Ascending aorta (tissue), 2 donors: ENCODE measurements at regions not wholly inside any gene's neighbourhood (a gene's known extent, or its start where the extent isn't known, plus 50 kb on each side); places are given as distances from the start of the nearest gene placed in this dataset.

Source experiments
- DNase-seq, 2 donors: peaks; one replicate each; pipeline ENCODE4 v3.0.0-alpha.2; 2019; ENCODE audit warnings: low spot score in 2 of 2
- H3K27ac ChIP-seq, 2 donors: fragments of 200-600 bp; sonication (generic); one replicate each; pipeline ENCODE4 v1.5.1; 2016 to 2017; ENCODE audit warnings: mild to moderate bottlenecking in 1 of 2
- H3K27me3 ChIP-seq: fragments of 200-600 bp; sonication (generic); one replicate; pipeline ENCODE4 v1.5.1; 2017
- H3K36me3 ChIP-seq, 2 donors: fragments of 200-600 bp; sonication (generic); one replicate each; pipeline ENCODE4 v1.5.1; 2016
- H3K4me1 ChIP-seq, 2 donors: fragments of 200-600 bp; sonication (generic); one replicate each; pipeline ENCODE4 v1.5.1; 2016 to 2017; ENCODE audit warnings: mild to moderate bottlenecking in 1 of 2
- H3K4me3 ChIP-seq, 2 donors: fragments of 200-600 bp; sonication (generic); one replicate each; pipeline ENCODE4 v1.5.1; 2016 to 2017; ENCODE audit warnings: mild to moderate bottlenecking in 1 of 2
- H3K9me3 ChIP-seq, 2 donors: fragments of 200-600 bp; sonication (generic); one replicate each; pipeline ENCODE4 v1.5.1; 2016
- intact Hi-C: fragments of 100-400 bp; cut with DNase I; formaldehyde crosslinking; loops from one replicate; pipeline ENCODE4 v1.15.1; 2023
- TF ChIP-seq, protein P1 (sequence below), 3 experiments: fragments of 200-600 bp in 2 of 3; fragments of 450-650 bp in 1 of 3; sonication (generic) in 2 of 3; IDR thresholded peaks; one replicate each; pipeline ENCODE4 v1.5.1; 2016 to 2019; ENCODE audit warnings: antibody characterized with exemption in 3 of 3, mild to moderate bottlenecking in 1 of 3, moderate library complexity in 1 of 3

DNA sequence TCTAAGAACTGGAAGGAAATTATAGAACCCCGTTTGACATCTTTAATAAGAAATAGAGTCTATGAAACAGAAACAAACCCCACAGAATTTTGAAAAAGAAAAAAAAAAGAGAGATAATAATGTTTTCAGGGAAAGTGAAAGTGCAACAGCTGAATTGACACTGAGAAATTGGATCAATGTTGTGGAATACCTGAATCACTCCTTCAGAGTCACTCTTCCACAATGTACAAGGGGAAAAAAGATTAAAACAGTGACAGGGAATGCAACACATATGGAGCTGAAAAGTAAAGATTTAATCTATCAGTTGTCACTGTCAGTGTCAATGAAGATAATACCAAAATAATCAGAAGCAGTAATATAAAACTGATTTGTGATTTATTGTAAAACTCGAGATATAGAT, 520.8 kb upstream of the HS3ST5 start:
- TF ChIP-seq, protein P1, sequence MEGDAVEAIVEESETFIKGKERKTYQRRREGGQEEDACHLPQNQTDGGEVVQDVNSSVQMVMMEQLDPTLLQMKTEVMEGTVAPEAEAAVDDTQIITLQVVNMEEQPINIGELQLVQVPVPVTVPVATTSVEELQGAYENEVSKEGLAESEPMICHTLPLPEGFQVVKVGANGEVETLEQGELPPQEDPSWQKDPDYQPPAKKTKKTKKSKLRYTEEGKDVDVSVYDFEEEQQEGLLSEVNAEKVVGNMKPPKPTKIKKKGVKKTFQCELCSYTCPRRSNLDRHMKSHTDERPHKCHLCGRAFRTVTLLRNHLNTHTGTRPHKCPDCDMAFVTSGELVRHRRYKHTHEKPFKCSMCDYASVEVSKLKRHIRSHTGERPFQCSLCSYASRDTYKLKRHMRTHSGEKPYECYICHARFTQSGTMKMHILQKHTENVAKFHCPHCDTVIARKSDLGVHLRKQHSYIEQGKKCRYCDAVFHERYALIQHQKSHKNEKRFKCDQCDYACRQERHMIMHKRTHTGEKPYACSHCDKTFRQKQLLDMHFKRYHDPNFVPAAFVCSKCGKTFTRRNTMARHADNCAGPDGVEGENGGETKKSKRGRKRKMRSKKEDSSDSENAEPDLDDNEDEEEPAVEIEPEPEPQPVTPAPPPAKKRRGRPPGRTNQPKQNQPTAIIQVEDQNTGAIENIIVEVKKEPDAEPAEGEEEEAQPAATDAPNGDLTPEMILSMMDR (IDR thresholded peaks at IDR 0.05), result no peak
- Histone ChIP-seq H3K4me1 (no peaks in the 10 kb centered on the region), H3K27me3 (no peaks in the 10 kb centered on the region), H3K27ac (no peak overlapping the region), H3K9me3 (no peaks in the 10 kb centered on the region), H3K36me3 (no peaks in the 10 kb centered on the region), H3K4me3 (no peak overlapping the region)
- intact Hi-C loops, result no loop called here
- no peak for DNase-seq

DNA sequence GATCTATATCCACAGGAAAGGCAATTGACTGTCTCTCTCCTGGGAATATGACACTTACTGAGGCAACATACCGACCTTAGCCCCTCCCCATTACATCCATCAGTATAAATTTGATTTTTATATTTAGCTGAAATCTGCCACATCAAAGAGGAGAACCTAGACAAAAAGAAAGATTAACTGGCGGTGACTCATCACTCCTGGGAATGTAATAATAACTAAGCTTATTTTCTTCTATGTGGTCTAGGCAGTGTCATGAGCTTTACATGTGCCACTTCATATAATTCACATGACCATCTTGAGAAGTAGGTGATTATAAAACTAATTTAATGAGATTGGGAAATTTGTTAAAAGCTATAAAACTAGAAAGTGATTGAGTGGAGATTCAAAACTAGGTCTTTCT, 520.0 kb upstream of the HS3ST5 start:
- no peak overlapping the region for H3K27ac ChIP-seq
- TF ChIP-seq, protein P1 (IDR thresholded peaks at IDR 0.05), result no peak
- H3K27me3 ChIP-seq, result no peaks in the 10 kb centered on the region
- intact Hi-C loops, result no loop called here
- no peaks in the 10 kb centered on the region for H3K36me3 ChIP-seq
- H3K4me1 ChIP-seq, result no peaks in the 10 kb centered on the region
- no peaks in the 10 kb centered on the region for H3K9me3 ChIP-seq
- no peak overlapping the region for H3K4me3 ChIP-seq
- DNase-seq, result no peak

DNA sequence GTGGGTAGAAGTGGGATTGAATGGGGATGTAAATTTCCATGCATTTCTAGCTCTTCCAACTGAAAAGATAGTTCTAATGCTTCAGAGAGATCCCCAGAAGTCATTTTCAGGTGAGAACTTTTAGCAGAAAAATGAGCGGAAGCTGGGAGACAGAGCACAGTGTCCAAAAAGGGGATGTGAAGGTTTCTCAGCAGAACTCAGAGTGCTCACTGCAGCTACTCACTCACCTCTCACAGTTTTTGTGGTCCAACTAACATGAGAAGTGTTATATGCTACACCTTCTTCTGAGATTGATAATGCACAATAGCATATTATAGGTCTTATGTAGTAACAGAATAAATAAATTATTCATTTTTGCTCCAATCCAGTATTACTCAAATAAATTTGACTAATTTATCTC, 519.2 kb upstream of the HS3ST5 start:
- Histone ChIP-seq H3K9me3 (no peaks in the 10 kb centered on the region), H3K4me1 (no peaks in the 10 kb centered on the region), H3K4me3 (no peak overlapping the region), H3K36me3 (no peaks in the 10 kb centered on the region), H3K27ac (no peak overlapping the region), H3K27me3 (no peaks in the 10 kb centered on the region)
- TF ChIP-seq, protein P1 (IDR thresholded peaks at IDR 0.05), result no peak
- no peak for DNase-seq
- intact Hi-C loops, result no loop called here

DNA sequence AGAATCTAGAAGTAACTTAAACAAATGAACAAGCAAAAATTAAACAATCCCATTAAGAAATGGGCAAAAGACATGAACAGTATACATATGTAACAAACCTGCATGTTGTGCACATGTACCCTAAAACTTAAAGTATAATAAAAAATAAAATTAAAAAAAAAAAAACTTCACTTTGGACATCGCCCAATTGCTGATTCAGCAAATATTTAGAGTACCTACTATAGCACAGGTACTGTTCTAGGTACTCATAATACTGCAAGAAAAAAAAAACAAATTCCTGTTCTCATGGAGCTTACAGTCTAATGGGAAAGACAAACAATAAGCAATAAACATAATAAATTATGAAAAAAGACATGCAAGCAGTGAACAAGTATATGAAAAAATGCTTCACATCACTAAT, 501.5 kb upstream of the HS3ST5 start:
- intact Hi-C loops, result no loop called here
- no peak overlapping the region for H3K27ac ChIP-seq
- H3K9me3 ChIP-seq, result no peaks in the 10 kb centered on the region
- TF ChIP-seq, protein P1 (IDR thresholded peaks at IDR 0.05), result no peak
- no peak for DNase-seq
- H3K36me3 ChIP-seq, result no peaks in the 10 kb centered on the region
- H3K27me3 ChIP-seq, result no peaks in the 10 kb centered on the region
- no peaks in the 10 kb centered on the region for H3K4me1 ChIP-seq
- H3K4me3 ChIP-seq, result no peak overlapping the region

DNA sequence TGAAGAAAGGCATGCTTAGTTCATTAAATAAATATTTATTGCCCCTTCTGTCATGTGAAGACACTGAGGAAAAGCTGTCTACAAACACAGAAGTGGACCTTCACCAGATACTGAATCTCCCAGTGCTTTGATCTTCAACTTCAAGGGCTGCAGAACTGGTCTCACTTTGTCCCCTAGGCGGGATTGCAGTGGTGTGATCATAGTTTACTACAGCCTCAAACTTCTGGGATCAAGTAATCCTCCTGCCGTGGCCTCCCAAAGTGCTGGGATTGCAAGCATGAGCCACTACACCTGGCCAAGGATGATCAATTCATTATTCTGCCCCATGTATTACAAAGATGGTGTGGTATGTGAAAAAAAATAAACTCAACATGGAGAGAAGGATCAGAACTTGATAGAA, 496.2 kb upstream of the HS3ST5 start:
- TF ChIP-seq, protein P1 (IDR thresholded peaks at IDR 0.05), result no peak
- H3K4me1 ChIP-seq, result no peaks in the 10 kb centered on the region
- H3K27me3 ChIP-seq, result no peaks in the 10 kb centered on the region
- intact Hi-C loops, result no loop called here
- DNase-seq, result no peak
- H3K36me3 ChIP-seq, result no peaks in the 10 kb centered on the region
- H3K9me3 ChIP-seq, result no peaks in the 10 kb centered on the region
- H3K4me3 ChIP-seq, result no peak overlapping the region
- H3K27ac ChIP-seq, result no peak overlapping the region

DNA sequence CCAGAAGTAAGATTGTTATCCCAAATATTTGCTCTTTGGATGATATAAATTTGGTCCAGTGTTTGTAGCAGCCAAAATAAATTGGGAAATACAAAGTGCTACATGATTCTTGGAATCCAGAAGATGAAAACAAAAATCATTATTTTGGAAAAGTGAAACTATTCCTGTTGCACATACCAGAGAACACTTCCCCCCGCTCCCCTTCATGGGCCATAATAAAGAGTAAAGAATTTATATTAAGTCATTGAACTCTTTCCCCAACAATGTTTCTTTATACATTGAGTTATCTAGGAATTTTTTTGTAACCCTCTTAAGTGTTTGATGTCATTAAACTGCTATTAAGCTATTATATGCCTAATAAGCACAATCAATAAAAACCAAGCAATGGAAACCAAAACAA, 490.4 kb upstream of the HS3ST5 start:
- TF ChIP-seq, protein P1 (IDR thresholded peaks at IDR 0.05), result no peak
- no peaks in the 10 kb centered on the region for H3K27me3 ChIP-seq
- no peaks in the 10 kb centered on the region for H3K9me3 ChIP-seq
- H3K4me1 ChIP-seq, result no peaks in the 10 kb centered on the region
- no peak for DNase-seq
- H3K4me3 ChIP-seq, result no peak overlapping the region
- H3K36me3 ChIP-seq, result no peaks in the 10 kb centered on the region
- H3K27ac ChIP-seq, result no peak overlapping the region
- intact Hi-C loops, result no loop called here
